ENCODE measurements at regions not wholly inside any gene's neighbourhood (a gene's known extent, or its start where the extent isn't known, plus 50 kb on each side); places are given as distances from the start of the nearest gene placed in this dataset.

- Histone ChIP-seq H3K79me2 (ENCODE audit: insufficient read depth, low read length) (no peaks in the 10 kb centered on the region), H3K4me1 (ENCODE audit: insufficient read depth, low read length) (peaks cover 5% of the 10 kb centered on the region), H3K4me3 (ENCODE audit: insufficient read depth, low read length) (no peak overlapping the region), H2AFZ (ENCODE audit: low read length) (no peak overlapping the region), H3K27ac (ENCODE audit: low read depth, low read length) (no peak overlapping the region), H4K20me1 (ENCODE audit: insufficient read depth, low read length) (no peaks in the 10 kb centered on the region), H3K4me2 (ENCODE audit: insufficient read depth, low read length) (no peak overlapping the region), H3K27me3 (ENCODE audit: insufficient read depth, low read length) (no peaks in the 10 kb centered on the region), H3K9me3 (ENCODE audit: low read depth, low read length) (no peaks in the 10 kb centered on the region), H3K36me3 (ENCODE audit: insufficient read depth, low read length) (no peaks in the 10 kb centered on the region)
- no peak for DNase-seq (ENCODE audit: insufficient read length, low spot score, missing footprints)
- no peak for TF ChIP-seq CTCF (IDR thresholded peaks at IDR 0.05; ENCODE audit: extremely low read depth, low read depth, low read length)
These were observed 282.7 kb upstream of the POU5F2 start for GRCh38 chr5:94024101-94024500.

GRCh38 chr5:94021246-94021645 is 279.8 kb upstream of the POU5F2 start:
- Histone ChIP-seq H3K36me3 (ENCODE audit: insufficient read depth, low read length) (no peaks in the 10 kb centered on the region), H3K4me2 (ENCODE audit: insufficient read depth, low read length) (no peak overlapping the region), H3K4me3 (ENCODE audit: insufficient read depth, low read length) (no peak overlapping the region), H3K9me3 (ENCODE audit: low read depth, low read length) (peaks cover 5% of the 10 kb centered on the region), H3K27ac (ENCODE audit: low read depth, low read length) (no peak overlapping the region), H3K79me2 (ENCODE audit: insufficient read depth, low read length) (no peaks in the 10 kb centered on the region), H4K20me1 (ENCODE audit: insufficient read depth, low read length) (no peaks in the 10 kb centered on the region), H3K27me3 (ENCODE audit: insufficient read depth, low read length) (no peaks in the 10 kb centered on the region), H2AFZ (ENCODE audit: low read length) (no peak overlapping the region), H3K4me1 (ENCODE audit: insufficient read depth, low read length) (peaks cover 5% of the 10 kb centered on the region)
- DNase-seq (ENCODE audit: insufficient read length, low spot score, missing footprints) = peak; percentile 3
- no peak for TF ChIP-seq CTCF (IDR thresholded peaks at IDR 0.05; ENCODE audit: extremely low read depth, low read depth, low read length)

GRCh38 chr5:94017579-94017978 is 276.2 kb upstream of the POU5F2 start:
- H2AFZ ChIP-seq (ENCODE audit: low read length) = no peak overlapping the region
- no peak overlapping the region for H3K27ac ChIP-seq (ENCODE audit: low read depth, low read length)
- H3K9me3 ChIP-seq (ENCODE audit: low read depth, low read length) = peaks cover 5% of the 10 kb centered on the region
- H4K20me1 ChIP-seq (ENCODE audit: insufficient read depth, low read length) = no peaks in the 10 kb centered on the region
- no peaks in the 10 kb centered on the region for H3K27me3 ChIP-seq (ENCODE audit: insufficient read depth, low read length)
- no peaks in the 10 kb centered on the region for H3K36me3 ChIP-seq (ENCODE audit: insufficient read depth, low read length)
- no peak for TF ChIP-seq CTCF (IDR thresholded peaks at IDR 0.05; ENCODE audit: extremely low read depth, low read depth, low read length)
- no peak overlapping the region for H3K4me3 ChIP-seq (ENCODE audit: insufficient read depth, low read length)
- H3K4me1 ChIP-seq (ENCODE audit: insufficient read depth, low read length) = peaks cover 5% of the 10 kb centered on the region
- H3K4me2 ChIP-seq (ENCODE audit: insufficient read depth, low read length) = no peak overlapping the region
- DNase-seq (ENCODE audit: insufficient read length, low spot score, missing footprints) = no peak
- peaks cover 9% of the 10 kb centered on the region for H3K79me2 ChIP-seq (ENCODE audit: insufficient read depth, low read length)

- no peak for DNase-seq (ENCODE audit: insufficient read length, low spot score, missing footprints)
- TF ChIP-seq CTCF (IDR thresholded peaks at IDR 0.05; ENCODE audit: extremely low read depth, low read depth, low read length) = no peak
- peaks cover 9% of the 10 kb centered on the region for H3K79me2 ChIP-seq (ENCODE audit: insufficient read depth, low read length)
- H4K20me1 ChIP-seq (ENCODE audit: insufficient read depth, low read length) = no peaks in the 10 kb centered on the region
- H3K4me1 ChIP-seq (ENCODE audit: insufficient read depth, low read length) = no peaks in the 10 kb centered on the region
- H3K36me3 ChIP-seq (ENCODE audit: insufficient read depth, low read length) = no peaks in the 10 kb centered on the region
- H2AFZ ChIP-seq (ENCODE audit: low read length) = no peak overlapping the region
- H3K27me3 ChIP-seq (ENCODE audit: insufficient read depth, low read length) = no peaks in the 10 kb centered on the region
- no peaks in the 10 kb centered on the region for H3K9me3 ChIP-seq (ENCODE audit: low read depth, low read length)
- H3K4me2 ChIP-seq (ENCODE audit: insufficient read depth, low read length) = no peak overlapping the region
- no peak overlapping the region for H3K27ac ChIP-seq (ENCODE audit: low read depth, low read length)
- H3K4me3 ChIP-seq (ENCODE audit: insufficient read depth, low read length) = no peak overlapping the region
These were observed 269.4 kb upstream of the POU5F2 start for GRCh38 chr5:94010814-94011213.
